ENCODE measurements at regions not wholly inside any gene's neighbourhood (a gene's known extent, or its start where the extent isn't known, plus 50 kb on each side); places are given as distances from the start of the nearest gene placed in this dataset.
"Not testable (repeated sequence)": the region's sequence is repeated elsewhere in the genome, so short reads cannot be mapped to it uniquely, and the experiment has no call there.

DNA sequence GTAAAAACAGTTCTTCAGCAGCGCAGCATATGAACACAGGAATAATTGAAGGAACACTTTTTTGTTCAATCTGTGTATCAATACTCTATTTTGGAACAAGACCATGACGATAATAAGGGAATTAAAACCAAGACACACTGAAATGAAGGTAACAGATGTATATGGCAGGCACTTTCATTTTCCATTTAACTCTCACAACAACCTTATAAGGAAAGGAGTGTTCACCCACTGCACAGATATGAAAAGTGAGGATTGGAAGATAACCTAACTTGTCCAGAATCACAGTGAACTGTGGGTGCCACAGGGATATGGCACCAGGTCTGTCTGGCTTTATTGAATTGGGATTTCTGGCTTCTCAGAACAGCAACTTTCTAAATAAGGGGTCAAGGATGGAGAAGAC lies 153.3 kb downstream of the MID1IP1 start:
- H3K4me3 ChIP-seq (ENCODE audit: low read depth, low read length) = no peak overlapping the region
- TF ChIP-seq, protein P1, sequence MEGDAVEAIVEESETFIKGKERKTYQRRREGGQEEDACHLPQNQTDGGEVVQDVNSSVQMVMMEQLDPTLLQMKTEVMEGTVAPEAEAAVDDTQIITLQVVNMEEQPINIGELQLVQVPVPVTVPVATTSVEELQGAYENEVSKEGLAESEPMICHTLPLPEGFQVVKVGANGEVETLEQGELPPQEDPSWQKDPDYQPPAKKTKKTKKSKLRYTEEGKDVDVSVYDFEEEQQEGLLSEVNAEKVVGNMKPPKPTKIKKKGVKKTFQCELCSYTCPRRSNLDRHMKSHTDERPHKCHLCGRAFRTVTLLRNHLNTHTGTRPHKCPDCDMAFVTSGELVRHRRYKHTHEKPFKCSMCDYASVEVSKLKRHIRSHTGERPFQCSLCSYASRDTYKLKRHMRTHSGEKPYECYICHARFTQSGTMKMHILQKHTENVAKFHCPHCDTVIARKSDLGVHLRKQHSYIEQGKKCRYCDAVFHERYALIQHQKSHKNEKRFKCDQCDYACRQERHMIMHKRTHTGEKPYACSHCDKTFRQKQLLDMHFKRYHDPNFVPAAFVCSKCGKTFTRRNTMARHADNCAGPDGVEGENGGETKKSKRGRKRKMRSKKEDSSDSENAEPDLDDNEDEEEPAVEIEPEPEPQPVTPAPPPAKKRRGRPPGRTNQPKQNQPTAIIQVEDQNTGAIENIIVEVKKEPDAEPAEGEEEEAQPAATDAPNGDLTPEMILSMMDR (conservative IDR thresholded peaks at IDR 0.05; ENCODE audit: low read depth, low read length) = no peak
- no peak for DNase-seq (ENCODE audit: low read depth)

DNA sequence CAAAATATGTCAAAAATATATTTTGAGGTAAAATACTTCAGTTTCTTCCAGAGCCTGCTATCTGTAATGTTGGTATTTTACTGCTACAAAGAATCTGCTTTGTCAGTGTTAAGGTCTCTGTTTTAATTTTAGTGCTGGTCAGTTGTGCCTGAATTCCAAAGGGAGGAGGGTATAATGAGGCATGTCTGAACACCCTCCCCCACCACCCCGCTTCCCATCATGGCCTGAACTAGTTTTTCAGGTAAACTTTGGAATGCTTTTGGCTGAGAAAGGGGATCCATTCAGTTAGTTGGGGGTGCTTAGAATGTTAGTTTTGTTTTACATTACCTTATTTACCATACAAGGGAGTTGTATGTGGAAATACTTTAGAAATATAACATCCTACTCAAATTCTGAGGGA lies 158.5 kb downstream of the MID1IP1 start:
- H3K4me3 ChIP-seq (ENCODE audit: low read depth, low read length) = no peak overlapping the region
- no peak for DNase-seq (ENCODE audit: low read depth)
- TF ChIP-seq, protein P1 (conservative IDR thresholded peaks at IDR 0.05; ENCODE audit: low read depth, low read length) = no peak

DNA sequence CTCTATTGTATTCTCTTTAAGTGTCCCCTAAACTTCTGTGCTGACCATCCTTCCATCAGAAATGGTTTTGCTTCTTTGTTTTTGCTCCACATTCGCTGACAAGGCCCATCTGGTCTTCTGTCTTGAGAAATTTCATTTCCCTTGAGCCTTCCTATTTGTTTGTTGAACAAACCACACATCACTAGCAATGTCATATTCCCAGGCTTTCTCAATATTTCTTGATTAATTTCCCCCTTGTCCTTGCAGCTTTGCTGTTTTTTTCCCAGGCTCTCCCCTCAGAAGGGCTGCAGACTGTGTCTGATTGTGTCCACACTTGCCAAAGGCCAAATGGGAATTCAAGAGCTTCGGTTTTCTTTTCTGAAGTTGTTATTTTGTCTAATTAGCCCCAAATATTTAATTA lies 158.9 kb downstream of the MID1IP1 start:
- no peak overlapping the region for H3K4me3 ChIP-seq (ENCODE audit: low read depth, low read length)
- TF ChIP-seq, protein P1 (conservative IDR thresholded peaks at IDR 0.05; ENCODE audit: low read depth, low read length) = no peak
- no peak for DNase-seq (ENCODE audit: low read depth)

DNA sequence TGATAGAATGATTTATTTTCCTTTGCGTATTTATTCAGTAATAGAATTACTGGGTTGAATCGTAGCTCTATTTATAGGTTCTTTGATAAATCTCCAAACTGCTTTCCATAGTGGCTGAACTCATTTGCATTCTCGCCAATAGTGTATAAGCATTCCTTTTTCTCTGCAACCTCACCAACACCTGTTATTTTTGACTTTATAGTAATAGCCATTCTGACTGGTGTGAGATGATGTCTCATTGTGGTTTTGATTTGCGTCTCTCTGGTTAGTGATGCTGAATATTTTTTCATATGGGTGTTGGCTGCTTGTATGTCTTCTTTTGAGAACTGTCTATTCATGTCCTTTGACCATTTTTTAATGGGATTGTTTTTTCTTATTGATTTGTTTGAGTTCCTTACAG lies 160.7 kb downstream of the MID1IP1 start:
- DNase-seq (ENCODE audit: low read depth) = no peak
- TF ChIP-seq, protein P1 (conservative IDR thresholded peaks at IDR 0.05; ENCODE audit: low read depth, low read length) = no peak

DNA sequence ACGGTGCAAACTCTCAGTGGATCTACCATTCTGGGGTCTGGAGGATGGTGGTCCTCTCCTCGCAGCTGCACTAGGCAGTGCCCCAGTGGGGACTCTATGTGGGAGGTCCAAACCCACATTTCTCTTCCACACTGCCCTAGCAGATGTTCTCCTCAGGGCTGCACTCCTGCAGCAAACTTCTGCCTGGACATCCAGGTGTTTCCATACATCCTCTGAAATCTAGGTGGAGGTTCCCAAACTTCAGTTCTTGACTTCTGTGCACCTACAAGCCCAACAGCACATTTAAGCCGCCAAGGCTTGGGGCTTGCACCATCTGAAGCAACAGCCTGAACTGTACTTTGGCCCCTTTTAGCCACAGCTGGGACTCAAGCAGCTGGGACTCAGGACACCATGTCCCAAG lies 162.0 kb downstream of the MID1IP1 start:
- not testable (repeated sequence) for H3K4me3 ChIP-seq (ENCODE audit: low read depth, low read length); DNase-seq (ENCODE audit: low read depth)

More for the DNA sequence above, 160.7 kb downstream of the MID1IP1 start:
- H3K4me3 ChIP-seq (ENCODE audit: low read depth, low read length) = no peak overlapping the region

DNA sequence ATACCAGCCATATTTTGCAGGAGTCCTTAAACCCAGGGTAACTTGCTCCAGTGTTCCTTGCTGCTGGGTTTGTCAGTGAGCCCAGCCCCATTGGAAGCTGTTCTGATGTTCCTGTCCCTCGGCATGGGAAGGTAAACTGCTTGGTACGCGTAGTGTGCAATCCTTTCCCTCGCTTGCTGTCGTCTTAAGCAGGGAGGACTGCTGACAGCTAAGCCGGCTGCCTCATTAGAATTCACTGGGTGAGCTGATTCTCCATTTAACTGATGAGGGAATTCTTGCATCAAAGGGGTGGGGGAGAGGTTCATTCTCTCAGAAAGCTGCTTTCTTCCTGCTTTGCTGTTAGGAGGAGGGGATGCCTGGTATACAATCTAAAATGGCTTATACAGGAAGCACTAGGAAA lies 164.6 kb downstream of the MID1IP1 start:
- TF ChIP-seq, protein P1 (conservative IDR thresholded peaks at IDR 0.05; ENCODE audit: low read depth, low read length) = no peak
- no peak overlapping the region for H3K4me3 ChIP-seq (ENCODE audit: low read depth, low read length)
- DNase-seq (ENCODE audit: low read depth) = no peak

DNA sequence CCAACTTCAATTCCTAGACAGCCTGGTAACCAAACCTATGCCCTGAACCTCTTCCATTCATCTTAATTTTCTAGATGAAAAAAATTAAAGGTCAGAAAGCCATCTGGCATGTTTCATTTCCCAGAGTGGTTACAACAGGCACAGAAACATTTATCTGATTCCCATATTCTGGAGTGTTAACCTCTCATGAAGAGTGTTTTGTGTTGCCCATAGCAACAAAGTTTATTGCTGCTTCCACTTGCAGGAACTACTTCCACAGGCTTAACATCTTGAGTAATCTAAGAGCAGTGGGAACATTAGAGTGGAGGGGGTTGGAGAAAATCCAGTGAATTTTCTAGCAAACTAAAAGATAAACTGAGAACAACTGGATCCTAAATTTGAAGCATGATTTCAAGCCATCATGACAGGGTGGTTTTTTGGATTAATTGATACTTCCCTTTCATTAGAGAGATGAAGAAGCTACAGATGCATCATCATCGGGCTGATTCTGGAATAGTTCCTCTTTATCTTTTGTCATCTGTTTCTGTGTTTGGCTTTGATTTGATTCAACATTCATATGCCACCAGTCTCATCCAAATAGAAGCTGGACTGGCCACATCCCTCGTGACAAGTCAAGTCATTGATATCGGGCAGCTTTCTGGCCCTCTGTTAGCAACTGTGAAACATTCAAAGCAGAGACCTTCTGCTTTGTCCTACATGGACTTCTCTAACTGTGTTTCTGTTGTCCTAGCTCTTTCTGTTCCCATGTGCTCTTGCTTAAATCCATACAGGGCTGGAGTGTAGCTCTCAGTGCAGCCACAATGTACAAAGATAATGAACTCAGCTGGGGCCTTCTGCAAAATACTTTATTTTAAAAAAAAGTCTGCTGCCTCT lies 167.3 kb downstream of the MID1IP1 start:
- no peak for DNase-seq (ENCODE audit: low read depth)
- TF ChIP-seq, protein P1 (conservative IDR thresholded peaks at IDR 0.05; ENCODE audit: low read depth, low read length) = no peak
- H3K4me3 ChIP-seq (ENCODE audit: low read depth, low read length) = no peak overlapping the region
